Keratinocyte (primary cell): ENCODE measurements at regions not wholly inside any gene's neighbourhood (a gene's known extent, or its start where the extent isn't known, plus 50 kb on each side); places are given as distances from the start of the nearest gene placed in this dataset.

ENCODE experiments used
- DNase-seq: peaks from one replicate; pipeline ENCODE4 v3.0.0-alpha.2; 2011; ENCODE audit warnings: low read depth, missing footprints, low spot score
- FAIRE-seq: peaks from 2 replicates; lab custom pipeline; 2011; peaks lifted over from hg19 to GRCh38; lab: Jason Lieb, UNC
- H2AFZ ChIP-seq: 2 replicates; pipeline ENCODE4 v1.6.0; 2012; ENCODE audit warnings: low read length, control low read depth, inconsistent platforms; ENCODE audit not compliant: control insufficient read depth
- H3K27ac ChIP-seq: 2 replicates; pipeline ENCODE4 v1.5.1; 2011; ENCODE audit warnings: low read length; ENCODE audit not compliant: control insufficient read depth, insufficient read depth
- H3K27me3 ChIP-seq: 3 replicates; pipeline ENCODE4 v1.6.0; 2011; ENCODE audit warnings: low read length; ENCODE audit not compliant: control insufficient read depth, insufficient read depth; ENCODE audit errors: extremely low read depth
- H3K36me3 ChIP-seq, 2 experiments: 2 replicates in 1 of 2; 3 replicates in 1 of 2; pipeline ENCODE4 v1.5.1; 2011; ENCODE audit warnings: low read length in 2 of 2, mild to moderate bottlenecking in 1 of 2; ENCODE audit not compliant: control insufficient read depth in 2 of 2, insufficient read depth in 2 of 2; ENCODE audit errors: extremely low read depth in 1 of 2
- H3K4me1 ChIP-seq: 3 replicates; pipeline ENCODE4 v1.5.1; 2011; ENCODE audit warnings: low read length; ENCODE audit not compliant: control insufficient read depth, insufficient read depth; ENCODE audit errors: extremely low read depth
- H3K4me2 ChIP-seq: 3 replicates; pipeline ENCODE4 v1.6.0; 2011; ENCODE audit warnings: low read depth, low read length; ENCODE audit not compliant: control insufficient read depth, insufficient read depth; ENCODE audit errors: extremely low read depth
- H3K4me3 ChIP-seq, 3 experiments: fragments of 200-600 bp in 1 of 3; sonication (generic) in 1 of 3; 2 replicates in 2 of 3; 3 replicates in 1 of 3; pipeline ENCODE4 v1.5.1; 2011 to 2016; ENCODE audit warnings: low read length in 3 of 3, mild to moderate bottlenecking in 3 of 3, control low read depth in 2 of 3, inconsistent platforms in 1 of 3, low read depth in 1 of 3, mixed read lengths in 1 of 3, mixed run types in 1 of 3, moderate library complexity in 1 of 3; ENCODE audit not compliant: control insufficient read depth in 2 of 3, insufficient read depth in 2 of 3; ENCODE audit errors: extremely low read depth in 1 of 3
- H3K79me2 ChIP-seq: 2 replicates; pipeline ENCODE4 v1.6.0; 2012; ENCODE audit warnings: low read length; ENCODE audit not compliant: control insufficient read depth, insufficient read depth
- H3K9ac ChIP-seq: 3 replicates; pipeline ENCODE4 v1.6.0; 2011; ENCODE audit warnings: low read length; ENCODE audit not compliant: control insufficient read depth, insufficient read depth; ENCODE audit errors: extremely low read depth
- H3K9me1 ChIP-seq: 3 replicates; pipeline ENCODE4 v1.6.0; 2011; ENCODE audit warnings: low read length; ENCODE audit not compliant: control insufficient read depth, insufficient read depth; ENCODE audit errors: extremely low read depth
- H3K9me3 ChIP-seq: 2 replicates; pipeline ENCODE4 v1.5.1; 2012; ENCODE audit warnings: low read depth, low read length; ENCODE audit not compliant: control insufficient read depth
- H4K20me1 ChIP-seq: 3 replicates; pipeline ENCODE4 v1.6.0; 2011; ENCODE audit warnings: low read length; ENCODE audit not compliant: control insufficient read depth, insufficient read depth; ENCODE audit errors: extremely low read depth
- EZH2 ChIP-seq: IDR thresholded peaks from one replicate; pipeline ENCODE4 v1.6.1; 2012; ENCODE audit warnings: inconsistent platforms, mild to moderate bottlenecking, low read length, moderate library complexity
- dilution Hi-C: fragments of 300-500 bp; cut with MboI; formaldehyde crosslinking; loops from one replicate; pipeline ENCODE4 v1.7.0; 2020; ENCODE audit warnings: low sequenced_read_pairs; ENCODE audit not compliant: extremely low pct_ligation_motif_present
- TF ChIP-seq, protein P1 (sequence below), 3 experiments: IDR thresholded peaks in 1 of 3; conservative IDR thresholded peaks in 1 of 3; optimal IDR thresholded peaks in 1 of 3; 2 replicates in 2 of 3; 3 replicates in 1 of 3; pipeline versions ENCODE3 to v1.5.1; 2011; ENCODE audit warnings: low read length in 3 of 3, mild to moderate bottlenecking in 3 of 3, moderate library complexity in 2 of 3, control low read depth in 1 of 3, inconsistent platforms in 1 of 3; ENCODE audit not compliant: insufficient read depth in 2 of 3; ENCODE audit errors: extremely low read depth in 1 of 3

- TF ChIP-seq EZH2, result no peak
- TF ChIP-seq, protein P1, sequence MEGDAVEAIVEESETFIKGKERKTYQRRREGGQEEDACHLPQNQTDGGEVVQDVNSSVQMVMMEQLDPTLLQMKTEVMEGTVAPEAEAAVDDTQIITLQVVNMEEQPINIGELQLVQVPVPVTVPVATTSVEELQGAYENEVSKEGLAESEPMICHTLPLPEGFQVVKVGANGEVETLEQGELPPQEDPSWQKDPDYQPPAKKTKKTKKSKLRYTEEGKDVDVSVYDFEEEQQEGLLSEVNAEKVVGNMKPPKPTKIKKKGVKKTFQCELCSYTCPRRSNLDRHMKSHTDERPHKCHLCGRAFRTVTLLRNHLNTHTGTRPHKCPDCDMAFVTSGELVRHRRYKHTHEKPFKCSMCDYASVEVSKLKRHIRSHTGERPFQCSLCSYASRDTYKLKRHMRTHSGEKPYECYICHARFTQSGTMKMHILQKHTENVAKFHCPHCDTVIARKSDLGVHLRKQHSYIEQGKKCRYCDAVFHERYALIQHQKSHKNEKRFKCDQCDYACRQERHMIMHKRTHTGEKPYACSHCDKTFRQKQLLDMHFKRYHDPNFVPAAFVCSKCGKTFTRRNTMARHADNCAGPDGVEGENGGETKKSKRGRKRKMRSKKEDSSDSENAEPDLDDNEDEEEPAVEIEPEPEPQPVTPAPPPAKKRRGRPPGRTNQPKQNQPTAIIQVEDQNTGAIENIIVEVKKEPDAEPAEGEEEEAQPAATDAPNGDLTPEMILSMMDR (optimal IDR thresholded peaks at IDR 0.05 in 1 of 3, IDR thresholded peaks at IDR 0.05 in 1 of 3, conservative IDR thresholded peaks at IDR 0.05 in 1 of 3; ENCODE audit: extremely low read depth in 1 of 3, insufficient read depth in 2 of 3, low read length in 3 of 3), result no peak
- no peaks in the 10 kb centered on the region for H3K79me2 ChIP-seq
- H3K27me3 ChIP-seq, result no peaks in the 10 kb centered on the region
- H3K9ac ChIP-seq, result no peak overlapping the region
- no peak for DNase-seq
- no peak overlapping the region for H3K4me2 ChIP-seq
- H3K27ac ChIP-seq, result no peak overlapping the region
- no peak for FAIRE-seq
- peaks cover 13% of the 10 kb centered on the region for H3K9me3 ChIP-seq
- dilution Hi-C loops, result no loop called here
- no peak overlapping the region for H3K4me3 ChIP-seq
- no peaks in the 10 kb centered on the region for H3K36me3 ChIP-seq
- H3K9me1 ChIP-seq, result no peaks in the 10 kb centered on the region
- H2AFZ ChIP-seq, result no peak overlapping the region
- H3K4me1 ChIP-seq, result no peaks in the 10 kb centered on the region
- H4K20me1 ChIP-seq, result no peaks in the 10 kb centered on the region
These were observed 183.1 kb downstream of the ALG10 start for GRCh38 chr12:34205401-34205800.

DNA sequence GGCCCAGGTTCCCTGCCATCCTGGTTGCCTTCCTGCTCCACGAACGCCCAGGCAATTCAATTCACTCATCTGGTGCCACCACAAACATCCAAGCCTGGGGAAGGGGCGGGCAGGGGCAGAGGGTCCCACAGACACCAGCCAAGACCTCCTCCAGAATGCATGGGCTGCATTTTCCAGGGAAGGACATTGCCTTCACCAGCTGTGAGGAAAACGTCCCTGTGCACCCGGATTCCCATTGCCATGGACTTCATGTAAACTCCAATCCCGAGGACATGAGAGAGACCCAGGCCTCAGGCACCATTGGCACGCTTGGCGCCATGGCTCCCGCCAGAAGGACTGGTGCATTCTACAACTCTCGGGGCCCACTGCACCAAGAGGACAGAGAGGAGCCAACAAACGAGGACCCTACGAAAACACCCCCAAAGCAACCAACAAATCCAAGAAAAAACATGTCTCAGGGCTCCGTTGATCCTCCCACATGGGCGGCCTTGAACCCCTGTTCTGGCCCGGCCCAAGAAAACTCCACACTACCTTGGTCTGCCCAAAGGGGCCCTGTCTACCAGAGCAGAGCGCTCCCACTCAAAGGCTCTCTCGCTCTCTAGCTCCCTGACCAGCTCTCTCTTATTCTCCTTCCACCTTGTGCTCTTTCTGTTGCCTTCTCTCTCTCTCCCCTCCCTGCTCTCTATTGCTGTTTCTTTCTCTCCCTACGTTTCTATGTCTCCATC is 183.9 kb downstream of the ALG10 start:
- dilution Hi-C loops, result no loop called here
- Histone ChIP-seq H3K4me3 (no peak overlapping the region), H3K27me3 (no peaks in the 10 kb centered on the region), H3K79me2 (no peaks in the 10 kb centered on the region), H3K9ac (no peak overlapping the region), H3K4me1 (no peaks in the 10 kb centered on the region), H3K4me2 (no peak overlapping the region), H3K27ac (no peak overlapping the region), H3K36me3 (no peaks in the 10 kb centered on the region), H2AFZ (no peak overlapping the region), H3K9me3 (peaks cover 13% of the 10 kb centered on the region), H3K9me1 (no peaks in the 10 kb centered on the region), H4K20me1 (no peaks in the 10 kb centered on the region)
- FAIRE-seq, result no peak
- no peak for DNase-seq
- TF ChIP-seq EZH2, result no peak
- TF ChIP-seq, protein P1 (optimal IDR thresholded peaks at IDR 0.05 in 1 of 3, IDR thresholded peaks at IDR 0.05 in 1 of 3, conservative IDR thresholded peaks at IDR 0.05 in 1 of 3; ENCODE audit: extremely low read depth in 1 of 3, insufficient read depth in 2 of 3, low read length in 3 of 3), result no peak
